ENCODE measurements at regions not wholly inside any gene's neighbourhood (a gene's known extent, or its start where the extent isn't known, plus 50 kb on each side); places are given as distances from the start of the nearest gene placed in this dataset.

GRCh38 chr2:136510244-136510643 is 255.1 kb upstream of the THSD7B start:
- DNase-seq = no peak
- no peak overlapping the region for H3K27ac ChIP-seq
- TF ChIP-seq EP300 (IDR thresholded peaks at IDR 0.05) (no peak), POLR2A (IDR thresholded peaks at IDR 0.05) (no peak), POLR2AphosphoS5 (IDR thresholded peaks at IDR 0.05) (no peak)
- TF ChIP-seq, protein P1, sequence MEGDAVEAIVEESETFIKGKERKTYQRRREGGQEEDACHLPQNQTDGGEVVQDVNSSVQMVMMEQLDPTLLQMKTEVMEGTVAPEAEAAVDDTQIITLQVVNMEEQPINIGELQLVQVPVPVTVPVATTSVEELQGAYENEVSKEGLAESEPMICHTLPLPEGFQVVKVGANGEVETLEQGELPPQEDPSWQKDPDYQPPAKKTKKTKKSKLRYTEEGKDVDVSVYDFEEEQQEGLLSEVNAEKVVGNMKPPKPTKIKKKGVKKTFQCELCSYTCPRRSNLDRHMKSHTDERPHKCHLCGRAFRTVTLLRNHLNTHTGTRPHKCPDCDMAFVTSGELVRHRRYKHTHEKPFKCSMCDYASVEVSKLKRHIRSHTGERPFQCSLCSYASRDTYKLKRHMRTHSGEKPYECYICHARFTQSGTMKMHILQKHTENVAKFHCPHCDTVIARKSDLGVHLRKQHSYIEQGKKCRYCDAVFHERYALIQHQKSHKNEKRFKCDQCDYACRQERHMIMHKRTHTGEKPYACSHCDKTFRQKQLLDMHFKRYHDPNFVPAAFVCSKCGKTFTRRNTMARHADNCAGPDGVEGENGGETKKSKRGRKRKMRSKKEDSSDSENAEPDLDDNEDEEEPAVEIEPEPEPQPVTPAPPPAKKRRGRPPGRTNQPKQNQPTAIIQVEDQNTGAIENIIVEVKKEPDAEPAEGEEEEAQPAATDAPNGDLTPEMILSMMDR (IDR thresholded peaks at IDR 0.05) = no peak
- no peak overlapping the region for H3K4me3 ChIP-seq
- no peaks in the 10 kb centered on the region for H3K4me1 ChIP-seq
- no peaks in the 10 kb centered on the region for H3K27me3 ChIP-seq
- intact Hi-C loops (cut with DNase I) = no loop called here
- no peaks in the 10 kb centered on the region for H3K9me3 ChIP-seq
- no peaks in the 10 kb centered on the region for H3K36me3 ChIP-seq

- no peaks in the 10 kb centered on the region for H3K9me3 ChIP-seq
- no peak for DNase-seq
- H3K4me1 ChIP-seq = no peaks in the 10 kb centered on the region
- intact Hi-C loops (cut with DNase I) = no loop called here
- no peaks in the 10 kb centered on the region for H3K27me3 ChIP-seq
- H3K27ac ChIP-seq = no peak overlapping the region
- no peak overlapping the region for H3K4me3 ChIP-seq
- WGBS, 2 donors = 58 to 74% methylated on average over 3 of the region's 3 CpGs
- H3K36me3 ChIP-seq = no peaks in the 10 kb centered on the region
- TF ChIP-seq, protein P1 (IDR thresholded peaks at IDR 0.05) = no peak
- TF ChIP-seq POLR2AphosphoS5 (IDR thresholded peaks at IDR 0.05) (no peak), POLR2A (IDR thresholded peaks at IDR 0.05) (no peak), EP300 (IDR thresholded peaks at IDR 0.05) (no peak)
These were observed 259.9 kb upstream of the THSD7B start for GRCh38 chr2:136505462-136505861.

DNA sequence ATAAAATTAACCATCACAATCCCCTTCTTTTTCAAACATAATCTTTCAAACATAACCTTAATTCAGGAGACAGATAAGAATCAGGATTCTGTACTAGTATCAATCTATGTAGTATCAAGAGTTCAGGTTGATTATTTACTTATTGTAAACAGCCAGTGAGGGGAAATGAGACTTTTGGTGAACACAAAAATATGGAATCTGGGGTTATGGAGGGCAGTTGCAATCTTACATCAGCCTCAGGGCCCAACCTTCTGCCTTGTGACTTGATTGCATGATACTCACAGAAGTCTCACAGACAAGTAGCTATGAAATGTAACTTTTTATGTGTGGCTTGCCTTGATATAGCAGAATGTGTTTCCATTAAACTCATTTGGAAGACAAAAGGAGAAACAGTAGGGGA is 262.7 kb upstream of the THSD7B start:
- H3K27ac ChIP-seq = no peak overlapping the region
- H3K9me3 ChIP-seq = no peaks in the 10 kb centered on the region
- no peaks in the 10 kb centered on the region for H3K27me3 ChIP-seq
- DNase-seq = no peak
- H3K4me1 ChIP-seq = no peaks in the 10 kb centered on the region
- TF ChIP-seq, protein P1 (IDR thresholded peaks at IDR 0.05) = no peak
- TF ChIP-seq POLR2A (IDR thresholded peaks at IDR 0.05) = no peak
- intact Hi-C loops (cut with DNase I) = no loop called here
- no peaks in the 10 kb centered on the region for H3K36me3 ChIP-seq
- H3K4me3 ChIP-seq = no peak overlapping the region

- DNase-seq = no peak
- Histone ChIP-seq H3K4me1 (no peaks in the 10 kb centered on the region), H3K9me3 (no peaks in the 10 kb centered on the region), H3K27me3 (no peaks in the 10 kb centered on the region), H3K27ac (no peak overlapping the region), H3K36me3 (no peaks in the 10 kb centered on the region), H3K4me3 (no peak overlapping the region)
- 77 to 85% methylated on average over 3 of the region's 3 CpGs for WGBS, 2 donors
- intact Hi-C loops (cut with DNase I) = no loop called here
- TF ChIP-seq POLR2AphosphoS5 (IDR thresholded peaks at IDR 0.05) (no peak), POLR2A (IDR thresholded peaks at IDR 0.05) (no peak), EP300 (IDR thresholded peaks at IDR 0.05) (no peak)
- TF ChIP-seq, protein P1 (IDR thresholded peaks at IDR 0.05) = no peak
These were observed 267.6 kb upstream of the THSD7B start for GRCh38 chr2:136497709-136498108.

GRCh38 chr2:136496966-136497365 is 268.4 kb upstream of the THSD7B start:
- 76 to 80% methylated on average over 5 of the region's 5 CpGs for WGBS, 2 donors
- no peaks in the 10 kb centered on the region for H3K4me1 ChIP-seq
- intact Hi-C loops (cut with DNase I) = no loop called here
- no peak for DNase-seq
- TF ChIP-seq POLR2A (IDR thresholded peaks at IDR 0.05) (no peak), POLR2AphosphoS5 (IDR thresholded peaks at IDR 0.05) (no peak), EP300 (IDR thresholded peaks at IDR 0.05) (no peak)
- TF ChIP-seq, protein P1 (IDR thresholded peaks at IDR 0.05) = no peak
- H3K27me3 ChIP-seq = no peaks in the 10 kb centered on the region
- no peak overlapping the region for H3K4me3 ChIP-seq
- no peaks in the 10 kb centered on the region for H3K9me3 ChIP-seq
- H3K36me3 ChIP-seq = no peaks in the 10 kb centered on the region
- H3K27ac ChIP-seq = no peak overlapping the region
